SKM-1 (cell line): ENCODE measurements at regions not wholly inside any gene's neighbourhood (a gene's known extent, or its start where the extent isn't known, plus 50 kb on each side); places are given as distances from the start of the nearest gene placed in this dataset.

Source experiments
- DNase-seq: peaks from one replicate; lab custom pipeline; 2025; ENCODE audit not compliant: unreplicated experiment; lab: John Stamatoyannopoulos, UW

DNA sequence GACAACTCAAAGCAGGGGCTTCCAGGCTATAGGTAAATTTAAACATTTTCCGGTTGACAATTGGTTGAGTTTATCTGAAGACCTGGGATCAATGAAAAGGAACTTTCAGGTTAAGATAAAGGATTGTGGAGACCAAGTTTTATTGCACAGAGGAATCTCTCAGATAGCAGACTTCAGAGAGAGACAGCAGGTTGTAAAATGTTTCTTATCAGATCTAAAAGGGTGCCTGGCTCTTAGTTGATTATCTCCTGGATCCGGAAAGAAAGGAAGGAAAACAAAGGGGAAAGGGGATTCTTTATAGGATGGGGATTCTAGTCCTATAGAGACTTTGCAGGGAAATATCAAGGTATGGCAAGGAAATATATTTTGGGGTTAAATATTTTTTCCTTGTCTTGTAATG is 951.3 kb upstream of the SEMA6D start:
- no peak for DNase-seq

DNA sequence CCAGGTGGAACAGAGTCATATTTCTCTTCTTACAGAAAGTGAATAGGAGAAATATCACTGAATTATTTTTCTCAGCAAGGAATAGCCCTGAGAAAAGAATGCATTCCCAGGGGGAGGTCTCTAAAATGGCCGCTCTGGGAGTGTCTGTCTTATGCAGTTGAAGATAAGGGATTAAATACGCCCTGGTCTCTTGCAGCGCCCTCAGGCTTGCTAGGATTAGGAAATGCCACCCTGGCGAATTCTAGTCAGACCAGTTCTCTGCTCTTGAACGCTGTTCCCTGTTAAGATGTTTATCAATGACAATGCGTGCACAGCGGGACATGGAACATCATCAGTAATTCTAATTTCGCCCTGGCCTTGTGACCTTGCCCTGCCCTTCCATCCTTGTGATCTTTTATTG is 949.0 kb upstream of the SEMA6D start:
- no peak for DNase-seq

DNA sequence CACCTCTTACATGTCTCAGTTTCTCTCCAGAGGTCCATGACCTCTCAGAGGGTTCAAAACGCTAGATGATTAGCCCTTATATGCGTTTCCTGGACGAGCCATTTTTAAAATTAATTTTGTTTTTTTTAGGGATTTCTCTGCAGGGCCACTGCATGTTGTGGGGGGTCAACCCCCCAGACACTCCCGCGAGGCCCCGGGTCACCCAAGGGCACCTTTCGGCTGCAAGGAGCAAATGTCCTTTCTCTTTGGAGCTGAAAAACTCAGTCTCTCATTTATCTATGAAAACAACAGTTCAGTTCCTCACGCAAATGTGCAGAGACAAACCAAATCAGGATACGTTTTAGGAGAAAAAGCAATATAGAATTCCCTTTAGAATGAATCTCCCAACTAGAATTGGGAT is 944.3 kb upstream of the SEMA6D start:
- DNase-seq, result no peak

DNA sequence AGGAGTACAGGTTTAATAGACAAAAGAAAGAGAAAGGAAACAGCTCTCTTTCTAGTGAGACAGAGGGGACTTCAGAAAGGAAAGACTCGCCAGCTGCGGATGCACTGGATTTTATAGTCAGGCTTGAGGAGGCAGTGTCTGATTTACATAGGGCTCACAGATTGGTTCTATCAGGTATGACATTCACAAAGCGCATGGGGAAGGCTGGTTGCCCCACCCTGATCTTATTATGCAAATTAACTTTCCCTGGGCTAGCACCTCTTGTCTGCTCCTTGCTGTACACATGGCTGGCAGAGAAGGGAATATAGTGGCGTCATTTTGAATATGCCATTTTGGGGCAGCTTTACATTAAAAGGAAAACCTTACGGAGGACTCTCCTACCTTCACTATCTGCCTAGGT is 938.4 kb upstream of the SEMA6D start:
- DNase-seq, result no peak

DNA sequence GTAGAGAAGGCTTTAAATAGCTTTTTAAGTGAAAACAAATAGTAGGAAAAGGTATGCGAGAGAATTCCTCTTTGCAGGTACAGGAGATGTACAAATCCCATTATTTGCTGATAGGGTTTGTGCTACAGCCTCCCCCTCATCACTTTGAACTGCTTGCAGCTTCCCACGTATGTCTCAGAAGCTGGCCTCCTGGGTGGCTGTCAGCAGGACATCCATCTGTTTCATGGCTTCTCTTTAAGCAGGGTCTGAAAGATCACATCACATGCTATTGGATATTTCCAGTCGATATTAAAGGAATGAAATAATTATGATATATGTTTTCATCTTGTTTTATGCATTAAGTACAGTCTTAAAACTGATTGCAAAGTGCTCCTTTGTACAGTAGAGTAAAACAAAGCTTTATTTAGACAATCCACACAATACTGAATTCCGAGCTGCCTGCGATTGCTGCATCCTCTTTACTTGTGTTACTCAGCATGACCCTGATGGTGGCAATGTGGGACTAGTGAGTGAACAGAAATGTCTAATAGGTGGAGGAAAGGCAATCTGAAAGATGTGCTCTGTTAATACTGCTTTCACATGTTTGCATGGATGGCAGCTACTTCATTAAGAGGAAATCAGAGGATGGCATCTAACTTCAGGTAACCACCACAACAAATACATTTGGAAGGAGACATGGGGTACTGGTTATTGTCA is 930.6 kb upstream of the SEMA6D start:
- DNase-seq, result no peak

DNA sequence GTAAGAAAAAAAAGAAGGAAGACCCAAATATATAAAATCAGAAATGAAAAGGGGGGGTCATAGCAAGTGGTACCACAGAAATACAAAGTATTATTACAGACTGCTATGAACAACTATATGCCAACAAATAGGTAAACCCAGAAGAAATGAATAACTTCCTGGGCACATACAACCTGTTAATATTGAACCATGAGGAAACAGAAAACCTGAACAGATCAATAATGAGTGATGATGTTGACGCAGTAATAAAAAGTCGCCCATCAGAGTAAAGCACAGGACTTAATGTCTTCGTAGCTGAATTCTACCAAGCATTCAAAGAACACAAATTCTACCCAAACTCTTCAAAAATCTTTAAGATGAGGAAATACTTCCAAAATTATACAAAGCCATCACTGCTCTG is 921.6 kb upstream of the SEMA6D start:
- DNase-seq, result no peak

DNA sequence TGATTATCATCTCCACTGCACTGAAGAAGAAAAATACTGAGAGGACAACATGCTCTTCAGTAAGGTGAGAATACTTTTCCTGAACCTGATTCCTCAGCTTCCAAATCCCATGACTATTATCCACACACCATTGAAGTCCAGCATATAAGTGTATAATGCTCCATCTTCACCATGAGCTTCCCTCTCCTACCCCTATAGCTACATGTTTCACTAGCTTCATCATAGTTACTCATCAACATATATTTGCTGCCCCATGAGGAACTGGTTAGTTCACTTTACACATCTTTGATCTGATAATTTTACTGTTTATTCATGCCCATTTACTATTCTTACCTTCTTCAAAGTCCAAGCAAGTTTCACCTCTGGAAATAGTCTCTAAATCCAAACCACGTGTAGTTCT is 908.5 kb upstream of the SEMA6D start:
- no peak for DNase-seq

DNA sequence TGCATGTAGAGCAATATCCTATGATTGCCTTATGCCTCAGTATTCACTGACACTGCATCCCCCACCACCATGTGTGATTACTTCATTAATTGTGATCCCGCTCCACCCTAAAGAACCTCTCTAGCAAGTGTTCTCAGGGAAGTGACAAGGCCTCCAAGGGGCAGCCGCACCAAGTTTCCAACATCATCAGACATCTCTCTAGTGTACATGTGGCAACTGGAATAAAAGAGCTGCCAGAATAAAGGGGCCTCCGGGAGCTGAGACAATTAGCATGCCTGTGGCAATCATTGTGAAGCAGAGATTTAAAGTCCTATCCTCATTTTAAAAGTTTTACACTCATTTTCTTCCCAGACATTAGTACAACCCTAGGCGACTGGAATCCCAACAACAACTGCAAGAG is 902.1 kb upstream of the SEMA6D start:
- no peak for DNase-seq

DNA sequence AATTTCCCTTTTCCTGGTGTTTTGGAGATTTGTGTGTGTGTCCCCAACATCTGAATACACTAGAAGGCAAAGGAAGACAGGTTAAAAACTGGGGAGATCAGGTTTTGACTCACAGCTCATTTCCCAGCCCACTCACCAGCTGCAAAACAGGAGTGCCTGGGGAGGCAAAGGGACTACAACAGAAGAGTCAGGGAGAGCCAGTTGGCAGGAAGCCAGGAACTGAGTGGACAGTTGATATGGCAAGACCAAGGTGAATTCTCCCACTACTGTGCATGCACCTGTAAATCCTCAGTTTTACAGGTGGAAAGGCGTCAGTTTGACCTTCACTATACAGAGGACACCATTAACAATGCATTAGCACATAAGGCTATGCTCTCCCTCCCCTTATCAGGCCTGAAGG is 901.5 kb upstream of the SEMA6D start:
- no peak for DNase-seq

DNA sequence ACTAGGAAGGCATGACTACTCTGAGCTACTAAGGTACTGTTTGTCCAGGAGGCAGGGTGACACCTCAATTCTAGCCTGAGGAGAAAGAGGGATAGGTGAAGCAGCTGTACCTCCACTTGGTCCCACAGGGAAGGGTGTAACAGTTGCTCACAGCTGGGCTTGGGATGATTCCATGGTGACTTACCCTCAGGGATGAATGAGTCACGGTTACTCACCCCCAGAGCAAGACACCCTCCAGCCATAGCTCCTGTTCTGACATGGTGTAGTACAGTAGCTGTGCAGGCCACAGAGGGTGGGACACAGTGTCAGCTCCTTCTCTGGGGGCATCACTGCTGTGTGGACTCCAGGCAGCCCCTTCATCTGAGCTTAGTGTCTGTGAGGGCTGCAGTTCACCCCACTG is 868.6 kb upstream of the SEMA6D start:
- DNase-seq, result no peak

DNA sequence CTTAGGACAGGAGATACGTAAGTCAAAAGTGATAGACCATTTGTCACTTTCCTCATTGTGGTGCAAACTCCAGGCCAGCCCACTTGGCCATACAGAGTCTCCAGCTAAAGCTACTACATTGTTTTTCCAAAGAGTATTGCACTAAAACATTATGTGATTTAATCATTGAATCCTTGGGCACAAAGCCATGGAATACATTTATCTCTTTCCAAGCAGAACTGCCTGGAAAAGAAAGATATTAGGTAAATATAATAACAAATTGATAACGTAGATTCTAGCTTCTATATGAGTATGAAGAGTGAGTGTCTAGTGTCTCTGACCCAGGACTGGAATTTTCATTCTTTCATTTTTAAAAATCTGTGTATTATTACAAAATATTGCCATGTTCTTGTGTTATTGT is 863.7 kb upstream of the SEMA6D start:
- DNase-seq, result no peak

DNA sequence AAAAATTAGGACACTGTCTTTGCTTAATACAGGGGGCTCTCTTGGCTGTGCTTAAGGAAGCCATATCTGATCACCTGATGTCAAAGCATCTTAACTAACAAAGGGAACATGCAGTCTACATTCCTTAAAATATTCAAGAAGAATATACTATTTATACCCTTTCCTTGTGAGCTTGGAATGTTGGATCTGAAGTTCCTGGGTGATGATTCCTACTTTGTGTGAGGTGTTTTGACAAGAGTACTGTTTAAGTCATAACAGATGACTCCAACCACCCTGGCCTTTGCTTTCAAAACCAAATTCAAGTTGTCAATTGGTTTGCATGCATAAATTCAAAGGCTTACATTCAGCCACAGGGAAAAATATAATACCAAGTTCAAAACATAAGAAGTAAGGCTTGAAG is 862.7 kb upstream of the SEMA6D start:
- no peak for DNase-seq

DNA sequence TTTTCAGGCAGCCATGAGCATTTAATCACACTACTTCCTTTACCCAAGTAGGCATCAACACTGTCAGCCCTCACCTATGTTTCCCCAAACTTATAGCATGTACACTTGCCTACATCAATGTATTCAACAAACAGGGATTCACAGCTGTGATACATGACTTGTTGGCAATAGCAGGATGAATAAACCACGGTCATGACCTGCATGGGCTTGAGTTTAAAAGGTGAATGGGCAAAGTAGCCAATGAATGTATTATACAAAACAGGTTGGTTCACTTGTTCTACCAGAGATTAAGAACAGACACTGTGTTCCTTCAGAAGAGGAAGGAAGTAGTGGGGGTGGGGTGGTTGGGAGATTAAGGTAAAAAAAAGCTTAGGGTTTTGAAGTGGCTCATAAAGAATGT is 861.9 kb upstream of the SEMA6D start:
- DNase-seq, result peak; percentile 3

DNA sequence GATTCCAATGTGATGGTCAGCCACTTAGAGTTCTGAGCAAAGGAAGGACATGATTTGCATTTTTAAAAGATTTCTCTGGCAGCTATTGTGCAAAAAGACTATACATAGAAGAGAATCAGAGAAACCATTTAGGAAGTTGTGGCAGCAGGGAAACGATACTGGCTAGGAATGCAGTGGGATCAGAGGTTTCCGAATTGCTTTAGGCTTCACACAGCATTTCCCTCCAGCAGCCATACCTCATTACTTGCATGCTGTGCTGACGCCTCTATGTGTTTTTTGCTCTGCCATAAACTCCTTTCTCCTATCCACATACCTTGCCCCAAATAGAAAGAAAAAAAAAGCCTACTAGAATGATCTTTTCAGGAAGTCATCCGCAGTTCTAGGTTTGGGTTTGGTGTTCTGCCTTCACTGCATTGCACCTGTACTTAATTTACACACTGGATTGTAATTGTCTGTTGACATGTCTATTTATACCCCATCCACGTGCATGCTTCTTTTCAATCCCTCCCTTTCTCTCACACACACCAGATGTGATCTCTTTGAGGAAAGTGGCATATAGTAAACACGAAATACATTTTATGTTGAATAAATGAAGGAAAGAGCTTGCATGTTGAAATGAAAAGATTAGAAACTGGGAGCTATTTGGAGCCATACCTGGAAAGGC is 860.3 kb upstream of the SEMA6D start:
- no peak for DNase-seq

DNA sequence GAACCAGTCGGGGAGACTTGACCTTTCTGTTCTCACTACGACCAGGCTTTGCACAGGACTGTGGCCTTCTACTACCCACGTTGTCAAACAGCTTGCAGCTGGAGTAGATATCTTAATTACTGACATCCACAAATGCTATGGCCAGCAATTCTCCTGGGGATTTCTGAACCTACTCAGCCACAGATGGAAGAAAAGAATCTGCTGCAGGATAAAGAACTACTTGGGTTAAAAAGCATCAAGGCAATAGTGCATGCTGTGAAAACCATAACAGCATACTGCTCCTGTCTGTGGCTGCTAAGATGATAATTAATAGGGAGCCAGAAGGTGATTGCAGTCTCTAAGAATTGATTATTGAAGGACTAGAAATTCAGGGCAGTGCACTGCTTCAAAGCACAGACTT is 859.2 kb upstream of the SEMA6D start:
- DNase-seq, result no peak

DNA sequence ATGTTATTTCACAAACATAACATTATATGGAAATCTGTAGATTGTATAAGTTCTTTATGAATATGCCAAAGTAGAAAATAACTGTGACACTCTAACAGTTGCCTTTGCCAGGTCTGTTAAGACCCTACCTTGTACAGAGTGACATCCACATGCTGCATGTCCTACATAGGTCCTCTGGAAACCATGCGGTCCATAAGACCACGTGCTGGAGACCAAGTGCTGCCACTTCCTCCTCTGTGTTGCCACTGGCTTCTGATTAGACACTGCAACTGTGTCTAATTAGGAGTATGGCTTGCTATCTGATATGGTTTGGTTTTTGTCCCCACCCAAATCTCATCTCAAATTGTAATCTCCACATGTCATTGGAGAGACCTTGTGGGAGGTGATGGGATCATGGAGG is 855.5 kb upstream of the SEMA6D start:
- no peak for DNase-seq

DNA sequence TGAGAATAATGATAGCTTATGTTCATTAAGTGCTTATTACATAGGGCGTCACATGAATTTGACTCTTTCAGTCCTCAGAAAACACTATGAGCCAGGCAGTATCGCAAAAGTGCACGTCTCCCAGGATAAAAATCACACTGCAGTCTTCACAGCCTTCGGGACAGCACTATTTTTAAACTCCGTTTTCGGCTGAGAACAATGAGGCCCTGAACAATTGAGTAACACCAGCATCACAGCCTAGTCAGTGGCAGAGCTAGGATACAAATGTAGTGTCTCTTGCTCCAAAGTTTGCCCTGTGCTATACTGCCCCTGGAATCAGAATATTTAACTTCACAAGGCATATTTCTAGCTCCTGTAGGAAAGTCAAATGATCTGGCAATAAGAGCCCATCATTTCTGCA is 852.1 kb upstream of the SEMA6D start:
- DNase-seq, result no peak

DNA sequence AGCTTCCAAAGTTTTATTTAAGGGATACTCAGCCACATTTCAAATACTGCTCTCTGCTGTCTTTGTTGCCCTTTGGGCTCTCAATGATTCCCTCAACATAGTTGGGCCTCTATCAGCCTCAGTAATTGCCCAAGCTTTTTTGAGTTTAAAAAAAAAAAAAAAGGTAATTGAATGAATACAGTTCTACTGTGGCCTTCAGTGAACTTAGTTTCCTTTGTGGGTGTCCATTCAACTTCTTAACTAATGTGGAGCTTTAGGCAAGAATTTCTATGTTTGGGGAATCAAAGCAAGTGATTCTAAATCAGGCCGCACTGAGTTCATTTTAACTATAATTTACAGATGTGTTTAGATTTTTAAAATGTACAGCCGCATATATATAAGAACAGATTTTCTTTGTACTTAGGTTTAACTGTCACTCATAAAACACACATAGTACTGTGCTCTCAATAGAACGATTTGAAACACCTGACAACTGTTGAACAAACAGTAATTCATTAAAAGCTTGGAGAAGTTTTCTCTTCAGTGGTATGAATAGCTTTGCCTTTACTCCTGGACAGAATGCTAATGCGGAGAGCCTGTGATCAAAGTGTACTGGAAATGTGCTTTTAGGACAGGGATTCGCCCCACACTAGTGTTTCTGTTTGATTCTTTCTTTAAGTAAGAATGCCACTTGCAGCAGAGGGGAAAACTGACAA is 844.9 kb upstream of the SEMA6D start:
- no peak for DNase-seq

DNA sequence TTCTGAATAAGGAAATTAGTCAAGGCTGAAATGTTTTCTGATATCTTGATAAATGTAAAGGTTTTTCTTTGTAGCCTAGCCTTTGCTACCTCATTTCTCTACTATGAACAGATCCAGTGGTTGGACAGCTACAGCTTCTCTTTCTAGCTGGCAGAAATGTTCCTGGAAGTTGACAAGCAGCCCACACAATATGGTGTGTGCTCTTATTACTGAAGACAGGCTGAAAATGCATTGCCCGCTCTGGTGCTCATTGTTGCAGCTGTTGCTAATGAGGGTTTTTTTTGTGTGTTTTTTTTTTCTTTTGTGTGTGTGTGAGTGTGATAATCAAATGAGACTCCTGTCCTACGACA is 844.3 kb upstream of the SEMA6D start:
- no peak for DNase-seq

DNA sequence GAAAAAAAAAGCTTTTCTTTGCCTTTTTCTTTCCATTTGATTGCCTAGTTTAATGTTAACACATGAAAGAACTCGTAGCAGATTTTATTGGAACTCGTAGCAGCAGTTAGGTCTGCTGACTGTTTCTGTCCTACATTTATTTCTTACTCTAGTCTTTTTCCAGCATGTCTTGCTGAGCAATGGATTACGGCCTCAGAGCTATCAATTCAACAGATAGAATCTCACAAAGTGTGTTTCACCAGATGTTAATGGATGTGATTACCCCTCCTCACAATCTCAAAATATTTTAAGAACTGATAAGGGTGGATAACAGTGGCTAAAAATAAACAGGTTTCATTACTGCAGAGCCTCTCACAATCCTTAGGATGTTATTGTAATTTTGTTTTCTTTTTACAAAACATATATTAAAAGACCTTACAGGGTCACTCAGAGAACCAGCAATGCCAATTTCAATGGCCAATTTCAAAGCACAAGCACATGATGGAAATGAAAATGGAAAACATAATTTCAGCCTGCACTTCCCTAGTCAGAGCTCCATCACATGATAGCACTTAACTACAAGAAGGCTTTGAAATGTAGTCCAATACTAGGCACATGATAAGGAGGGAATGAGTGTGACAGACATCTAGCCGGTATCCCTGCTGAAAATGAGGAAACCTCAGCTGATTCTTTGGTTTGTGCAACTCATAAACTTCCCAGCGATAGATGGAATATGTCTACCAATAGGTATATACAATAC is 838.1 kb upstream of the SEMA6D start:
- DNase-seq, result no peak

DNA sequence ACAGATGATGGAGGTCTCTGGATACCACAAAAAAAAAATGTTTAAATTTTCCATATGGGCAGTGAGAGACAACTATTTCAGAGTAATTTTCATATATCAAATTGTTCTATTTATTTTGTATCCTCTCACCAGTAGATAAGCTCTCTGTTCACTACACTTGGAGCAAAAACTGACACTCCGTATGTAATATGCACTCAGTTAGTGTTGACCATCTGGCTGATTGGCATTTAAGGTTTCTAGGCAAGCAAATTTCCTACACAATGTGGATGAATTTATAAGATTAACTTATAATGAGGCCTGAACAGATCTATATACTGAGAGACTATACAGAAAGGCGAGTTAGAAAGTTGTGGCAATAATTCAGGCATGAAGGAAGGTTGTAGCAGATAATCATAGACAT is 836.5 kb upstream of the SEMA6D start:
- DNase-seq, result no peak

DNA sequence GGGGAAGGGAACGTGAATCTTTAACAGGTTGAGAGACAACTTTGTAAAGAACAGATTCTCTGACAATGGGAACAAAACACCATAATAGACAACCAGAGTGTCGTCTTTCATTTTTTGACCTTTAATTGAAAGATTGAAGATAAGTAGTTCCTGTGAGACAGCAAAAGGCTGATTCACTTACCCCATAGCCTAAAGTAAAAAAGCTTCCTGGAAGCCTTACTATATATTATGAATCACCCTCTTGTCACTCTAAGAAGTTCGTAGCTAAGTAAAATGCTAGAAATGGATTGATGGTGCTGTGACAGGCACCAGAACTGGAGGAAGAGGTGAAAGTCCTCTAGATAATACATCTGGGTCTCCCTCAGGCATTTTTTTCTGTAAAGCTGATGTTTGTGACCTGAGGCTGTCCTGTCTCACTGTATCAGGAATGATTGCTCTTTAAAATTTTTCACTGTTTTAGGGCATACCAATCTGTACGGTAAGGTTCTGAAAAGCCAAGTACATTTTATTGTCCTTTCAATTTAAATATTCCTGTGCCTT is 824.6 kb upstream of the SEMA6D start:
- no peak for DNase-seq
